A673 (cell line): ENCODE measurements at regions not wholly inside any gene's neighbourhood (a gene's known extent, or its start where the extent isn't known, plus 50 kb on each side); places are given as distances from the start of the nearest gene placed in this dataset.

Experiments
- CTCF ChIP-seq: fragments of 300-800, 200-600 bp; sonication (generic); conservative IDR thresholded peaks from 2 replicates; pipeline ENCODE4 v1.5.1; 2017; ENCODE audit warnings: low read depth, mild to moderate bottlenecking, antibody characterized with exemption, low read length, moderate library complexity, mixed read lengths
- EZH2 ChIP-seq: fragments of 200-600 bp; sonication (generic); IDR thresholded peaks from 2 replicates; pipeline ENCODE4 v1.6.1; 2017; ENCODE audit warnings: borderline replicate concordance, low read depth, mild to moderate bottlenecking, mixed read lengths, antibody characterized with exemption, low read length; ENCODE audit not compliant: poor library complexity, severe bottlenecking

- TF ChIP-seq CTCF (no peak), EZH2 (no peak)
Measured at GRCh38 chr2:62440281-62440946, 65.6 kb downstream of the TMEM17 start.
